CD4-positive, alpha-beta T cell treated with Interleukin-6 at 100 ng/mL for 8 hours (primary cell): ENCODE measurements at regions not wholly inside any gene's neighbourhood (a gene's known extent, or its start where the extent isn't known, plus 50 kb on each side); places are given as distances from the start of the nearest gene placed in this dataset.

ENCODE experiments used
- DNase-seq: peaks from one replicate; pipeline ENCODE4 v3.0.0-alpha.2; 2020; ENCODE audit warnings: mixed read lengths, low spot score

GRCh38 chr13:84296401-84296800 lies 414.1 kb upstream of the SLITRK1 start:
- no peak for DNase-seq

GRCh38 chr13:84294576-84294975 lies 412.3 kb upstream of the SLITRK1 start:
- no peak for DNase-seq

DNA sequence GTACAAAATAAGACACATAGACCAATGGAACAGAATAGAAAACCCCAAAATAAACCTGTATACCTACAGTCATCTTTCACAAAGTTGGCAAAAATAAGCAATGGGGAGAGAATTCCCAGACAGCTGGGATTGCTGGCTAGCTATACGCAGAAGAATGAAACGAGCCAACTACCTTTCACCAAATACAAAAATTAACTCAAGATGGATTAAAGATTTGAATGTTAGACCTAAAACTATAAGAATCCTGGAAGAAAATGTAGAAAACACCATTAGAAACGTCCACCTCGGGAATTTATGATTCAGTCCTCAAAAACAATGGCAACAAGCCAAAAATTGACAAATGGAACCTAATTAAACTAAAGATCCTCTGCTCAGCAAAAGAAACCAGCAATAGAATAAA lies 408.1 kb upstream of the SLITRK1 start:
- DNase-seq: no peak

GRCh38 chr13:84279166-84279565 lies 396.9 kb upstream of the SLITRK1 start:
- no peak for DNase-seq

DNA sequence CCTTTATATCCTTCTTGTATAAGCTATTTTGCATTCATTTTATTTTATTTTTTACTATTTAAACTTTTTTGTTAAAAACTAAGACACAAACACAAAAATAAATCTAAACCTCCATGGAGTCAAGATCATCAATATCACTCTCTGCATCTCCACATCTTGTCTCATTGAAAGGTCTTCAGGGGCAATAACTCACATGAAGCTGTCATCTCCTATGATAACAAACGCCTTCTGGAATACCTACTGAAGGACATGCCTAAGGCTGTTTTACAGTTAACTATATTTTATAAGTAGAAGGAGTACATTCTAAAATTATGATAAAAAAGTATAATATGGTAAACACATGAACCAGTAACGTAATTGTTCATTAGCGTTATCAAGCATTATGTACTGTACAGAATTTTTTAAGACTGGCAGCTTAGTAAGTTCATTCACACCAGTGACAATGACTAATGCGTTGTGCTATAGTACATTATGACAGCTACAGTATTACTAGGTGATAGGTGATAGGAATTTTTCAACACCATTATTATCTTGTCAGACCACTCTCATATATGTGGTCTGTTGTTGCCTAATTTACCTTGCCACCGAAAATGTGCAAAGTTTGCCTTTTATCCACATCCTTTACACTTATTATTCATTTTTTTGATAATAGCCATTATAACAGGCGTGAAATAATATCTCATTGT lies 390.7 kb upstream of the SLITRK1 start:
- no peak for DNase-seq

DNA sequence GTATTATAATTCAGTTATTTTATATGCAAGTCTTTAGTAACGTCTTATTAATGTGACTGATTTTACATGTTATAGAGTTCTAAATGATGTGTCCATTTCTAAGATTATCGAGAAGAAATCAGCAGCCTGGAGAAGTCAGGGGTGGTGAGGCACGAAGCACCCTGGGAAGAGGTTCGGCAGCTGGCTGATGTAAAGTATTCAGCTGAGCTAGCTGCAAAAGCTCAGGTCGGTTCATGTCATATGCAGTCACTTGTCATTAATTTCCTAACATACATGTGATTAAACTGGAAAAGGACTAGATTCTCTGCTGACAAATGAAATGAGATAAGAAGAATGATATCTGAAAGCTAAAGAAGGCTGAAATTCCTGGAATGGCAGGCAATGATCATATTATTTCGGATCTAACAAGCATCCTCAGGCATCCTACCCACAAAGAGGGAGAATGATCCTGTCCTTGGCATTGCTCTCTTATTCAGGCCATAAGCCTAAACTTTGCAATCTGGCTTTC lies 383.0 kb upstream of the SLITRK1 start:
- DNase-seq: no peak

DNA sequence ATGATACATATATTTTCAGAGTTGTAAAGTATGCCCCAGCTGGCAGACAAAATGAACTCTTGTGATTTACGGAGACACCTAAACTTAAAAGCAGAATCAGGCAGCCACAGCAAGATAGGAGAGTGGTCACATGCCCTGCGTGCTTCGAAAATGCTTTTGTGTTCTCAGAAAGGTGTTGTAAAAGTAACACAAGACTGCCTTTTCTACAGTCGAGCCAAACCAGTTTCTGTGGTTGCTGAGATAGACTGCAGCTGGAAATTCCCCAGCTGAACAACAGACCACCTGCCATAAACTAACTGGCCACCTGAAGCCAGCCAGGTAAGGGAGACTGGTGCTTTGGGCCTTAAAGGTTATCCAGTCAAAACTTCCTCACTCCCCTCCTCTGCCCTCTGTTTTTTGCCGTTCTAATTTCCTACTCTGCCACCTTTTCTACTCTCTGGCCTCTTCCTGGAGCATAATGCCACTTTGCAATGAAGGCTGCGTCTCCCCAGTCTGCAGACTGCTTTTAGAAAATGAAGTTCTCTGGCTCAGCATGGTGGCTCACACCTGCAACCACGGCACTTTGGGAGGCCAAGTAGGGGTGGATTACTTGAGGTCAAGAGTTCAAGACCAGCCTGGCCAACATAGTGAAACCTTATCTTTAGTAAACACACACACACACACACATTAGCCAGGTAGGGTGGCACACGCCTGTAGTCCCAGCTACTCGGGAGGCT lies 381.2 kb upstream of the SLITRK1 start:
- no peak for DNase-seq

- DNase-seq: no peak
Observed at GRCh38 chr13:84255226-84255797, 373.0 kb upstream of the SLITRK1 start.

- no peak for DNase-seq
Observed at GRCh38 chr13:84249463-84249862, 367.2 kb upstream of the SLITRK1 start.

DNA sequence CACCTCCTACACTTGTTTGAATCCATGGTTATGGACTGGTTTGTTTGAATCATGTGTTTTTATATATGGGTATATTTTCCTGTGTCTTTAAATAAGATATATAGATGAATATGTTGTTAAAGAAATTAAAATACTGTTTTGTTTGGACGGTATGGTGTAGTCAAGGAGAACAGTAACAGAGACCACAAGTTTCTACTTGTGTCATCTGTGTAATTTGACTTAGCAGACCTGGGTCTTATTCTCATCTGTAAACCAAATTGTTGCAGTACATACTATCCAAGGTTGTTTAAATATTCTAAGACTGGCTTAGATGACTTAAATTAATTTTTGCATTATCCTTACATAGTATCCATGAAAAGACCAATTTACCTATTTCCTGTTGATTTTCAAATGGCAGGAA lies 361.1 kb upstream of the SLITRK1 start:
- DNase-seq: no peak

DNA sequence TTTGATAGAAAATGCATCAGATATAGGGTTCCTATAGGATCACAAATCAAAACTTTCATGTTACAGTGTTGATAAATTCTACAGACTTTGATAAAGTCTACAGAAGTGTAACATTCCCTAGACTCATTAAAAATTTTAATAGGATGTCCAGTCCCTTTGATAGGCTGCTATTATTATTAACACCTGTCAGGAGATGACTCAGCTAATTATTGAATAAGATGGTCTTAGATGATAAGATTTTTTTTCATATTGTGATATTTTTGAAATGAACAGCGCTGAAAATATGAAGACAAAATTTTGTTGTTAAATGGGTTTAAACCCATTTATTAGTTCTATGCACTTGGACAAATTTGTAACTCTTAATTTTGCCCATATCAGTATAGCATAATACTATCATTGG lies 356.8 kb upstream of the SLITRK1 start:
- DNase-seq: no peak

DNA sequence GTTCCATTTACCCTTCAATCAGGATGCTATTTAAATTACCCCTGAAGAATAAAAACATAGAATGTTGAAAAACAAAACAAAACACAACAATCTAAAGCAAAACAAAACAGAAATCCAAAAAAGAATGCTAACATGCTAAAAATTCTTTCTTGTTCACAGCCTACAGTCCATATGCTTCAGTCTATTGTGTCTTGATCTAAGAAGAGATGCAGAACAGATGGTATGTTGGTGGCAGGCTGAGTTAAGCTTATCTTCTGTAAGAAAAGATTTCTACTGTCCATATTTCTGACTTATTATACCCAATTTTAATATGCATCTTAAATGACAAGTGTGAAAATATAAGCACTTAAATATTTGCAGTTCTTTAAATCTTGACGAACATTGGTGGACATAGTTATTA lies 356.1 kb upstream of the SLITRK1 start:
- no peak for DNase-seq

GRCh38 chr13:84237143-84237542 lies 354.9 kb upstream of the SLITRK1 start:
- DNase-seq: no peak

DNA sequence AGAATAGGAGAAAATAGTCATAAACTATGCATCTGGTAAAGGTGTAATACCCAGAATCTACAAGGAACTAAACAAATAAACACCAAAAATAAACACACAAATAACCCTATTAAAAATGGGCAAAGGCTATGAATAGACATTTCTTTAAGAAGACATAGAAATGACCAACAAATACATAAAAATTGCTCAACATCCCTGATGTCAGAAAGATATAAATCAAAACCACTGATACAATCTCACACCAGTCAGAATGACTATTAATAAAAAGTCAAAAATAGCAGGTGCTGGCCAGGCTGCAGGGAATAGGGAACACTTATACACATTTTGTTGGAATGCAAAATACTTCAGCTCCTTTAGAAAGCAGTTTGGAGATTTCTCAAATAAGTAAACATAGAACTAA lies 352.1 kb upstream of the SLITRK1 start:
- DNase-seq: no peak

DNA sequence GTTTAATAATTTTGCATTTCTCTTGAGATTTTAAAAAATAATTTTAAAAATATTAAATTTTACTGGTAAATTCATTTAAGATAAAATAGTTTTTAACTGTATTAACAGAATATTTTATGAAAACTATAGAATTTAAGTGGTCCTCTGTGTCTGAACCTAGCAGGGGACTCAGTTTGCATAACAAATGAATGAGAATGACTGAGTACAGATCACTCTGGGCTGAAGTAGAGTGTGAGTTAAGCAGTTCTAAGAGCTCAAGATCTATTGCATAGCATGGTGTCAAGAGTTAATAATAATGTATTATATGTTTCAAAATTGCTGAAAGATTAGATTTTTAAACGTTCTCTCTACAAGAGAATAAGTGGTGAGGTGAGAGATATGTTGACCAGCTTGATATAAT lies 348.3 kb upstream of the SLITRK1 start:
- no peak for DNase-seq

DNA sequence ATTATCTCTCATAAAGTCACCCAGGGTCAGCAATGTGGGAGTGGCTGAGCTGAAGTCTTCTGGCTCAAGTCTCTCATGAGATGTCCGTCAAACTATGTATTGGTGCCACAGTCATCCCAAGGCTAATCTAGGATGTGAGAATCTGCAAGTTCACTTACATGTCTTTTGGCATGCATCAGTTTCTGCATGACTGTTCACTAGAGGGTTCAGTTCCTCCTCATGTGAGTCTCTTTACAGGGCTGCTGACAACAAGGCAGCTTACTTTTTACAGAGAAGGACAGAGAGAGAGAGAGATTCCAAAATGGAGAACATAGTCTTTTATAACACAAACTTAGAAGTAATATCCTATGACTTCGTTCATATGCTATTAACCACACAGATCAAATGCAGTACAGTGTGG lies 328.8 kb upstream of the SLITRK1 start:
- DNase-seq: no peak

DNA sequence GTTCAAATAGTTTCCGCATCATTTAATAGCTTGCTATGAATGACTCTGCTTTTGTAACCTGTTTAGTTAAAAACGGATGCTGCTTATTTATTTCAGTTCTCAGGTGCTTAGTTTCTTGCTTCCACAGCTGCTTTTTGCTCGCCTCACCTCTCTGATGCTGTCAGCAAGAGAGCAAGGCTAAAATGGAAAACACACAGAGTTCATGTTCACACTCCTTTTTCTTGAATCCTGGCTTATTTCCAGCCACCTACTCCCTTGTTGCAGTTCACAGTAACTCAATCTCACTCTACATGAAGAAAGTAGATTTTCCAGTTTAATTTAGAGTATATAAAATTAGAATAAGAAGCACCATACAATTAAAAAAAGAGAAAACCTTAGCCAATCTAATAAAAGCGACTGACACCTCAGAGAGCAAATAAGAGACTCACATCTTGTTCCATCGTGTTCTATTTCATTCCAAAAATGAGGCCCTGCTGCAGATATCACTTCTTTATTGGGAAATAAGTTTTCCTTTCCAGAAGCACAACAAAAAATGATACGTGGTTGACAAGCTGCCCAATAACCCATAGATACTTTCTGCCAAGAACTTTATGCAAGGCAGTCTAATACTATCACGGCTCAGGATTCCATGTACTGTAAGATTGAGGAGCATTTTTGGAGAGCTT lies 326.1 kb upstream of the SLITRK1 start:
- DNase-seq: no peak

- DNase-seq: no peak
Observed at GRCh38 chr13:84207509-84207908, 325.2 kb upstream of the SLITRK1 start.

GRCh38 chr13:84200971-84201370 lies 318.7 kb upstream of the SLITRK1 start:
- DNase-seq: no peak

- DNase-seq: no peak
Observed at GRCh38 chr13:84192125-84192524, 309.9 kb upstream of the SLITRK1 start.

DNA sequence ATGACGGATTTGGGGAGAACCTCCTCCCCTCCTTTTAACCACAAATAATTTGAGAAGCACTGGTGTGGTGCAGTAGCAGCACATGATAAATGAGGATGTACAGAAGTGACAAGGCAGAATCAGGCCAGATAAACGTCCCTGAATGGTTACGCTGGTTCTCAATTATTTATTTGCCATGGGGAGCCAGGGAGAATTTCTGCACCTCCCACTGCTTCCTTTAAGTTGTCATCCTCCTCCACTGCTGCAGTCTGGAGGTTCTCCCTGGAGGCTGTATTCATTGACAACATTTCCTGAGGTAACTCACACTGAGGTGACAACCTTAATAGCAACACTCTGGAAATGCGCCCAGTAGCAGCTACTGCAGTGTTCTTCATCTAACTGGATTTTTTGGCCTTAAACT lies 308.9 kb upstream of the SLITRK1 start:
- DNase-seq: no peak

DNA sequence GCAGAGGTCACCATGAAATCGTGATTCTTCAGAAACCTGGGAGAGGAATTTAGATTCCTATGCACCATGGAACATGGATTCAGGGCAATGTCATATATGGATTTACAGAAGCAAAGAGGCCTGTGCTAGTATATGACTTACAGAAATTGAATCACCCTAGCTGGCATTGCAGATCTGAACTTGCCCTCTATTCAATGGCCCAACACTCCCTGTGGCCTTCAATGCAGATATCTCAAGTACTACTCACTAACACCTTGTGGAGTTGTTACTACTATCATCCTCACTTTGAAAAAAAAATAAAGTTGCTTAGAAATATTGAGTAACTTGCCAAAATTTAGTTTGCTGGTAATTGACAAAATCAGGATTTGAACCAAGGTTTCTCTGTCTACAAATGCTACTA lies 305.4 kb upstream of the SLITRK1 start:
- DNase-seq: no peak
